IMR-90 (cell line): ENCODE measurements at regions not wholly inside any gene's neighbourhood (a gene's known extent, or its start where the extent isn't known, plus 50 kb on each side); places are given as distances from the start of the nearest gene placed in this dataset.

Experiments
- BHLHE40 ChIP-seq: fragments of 150-350 bp; IDR thresholded peaks from 2 replicates; pipeline ENCODE4 v1.6.1; 2016; ENCODE audit warnings: mild to moderate bottlenecking, low read depth, low read length
- CTCF ChIP-seq: conservative IDR thresholded peaks from 2 replicates; pipeline ENCODE4 v1.5.1; 2012; ENCODE audit warnings: mild to moderate bottlenecking, low read depth, low read length, improper control_type of control experiment
- MAFK ChIP-seq: IDR thresholded peaks from 2 replicates; pipeline ENCODE4 v1.6.1; 2012; ENCODE audit warnings: low read depth, low read length, improper control_type of control experiment
- POLR2A ChIP-seq: IDR thresholded peaks from 2 replicates; pipeline ENCODE4 v1.6.1; 2012; ENCODE audit warnings: mild to moderate bottlenecking, low read depth, low read length
- SMC3 ChIP-seq: fragments of 150-350 bp; IDR thresholded peaks from 2 replicates; pipeline ENCODE4 v1.6.1; 2016; ENCODE audit warnings: low read depth, mild to moderate bottlenecking, antibody characterized with exemption, low read length, moderate library complexity
- USF2 ChIP-seq: fragments of 150-350 bp; IDR thresholded peaks from 2 replicates; pipeline ENCODE4 v1.6.1; 2017; ENCODE audit warnings: mild to moderate bottlenecking, antibody characterized with exemption, low read length, low read depth

DNA sequence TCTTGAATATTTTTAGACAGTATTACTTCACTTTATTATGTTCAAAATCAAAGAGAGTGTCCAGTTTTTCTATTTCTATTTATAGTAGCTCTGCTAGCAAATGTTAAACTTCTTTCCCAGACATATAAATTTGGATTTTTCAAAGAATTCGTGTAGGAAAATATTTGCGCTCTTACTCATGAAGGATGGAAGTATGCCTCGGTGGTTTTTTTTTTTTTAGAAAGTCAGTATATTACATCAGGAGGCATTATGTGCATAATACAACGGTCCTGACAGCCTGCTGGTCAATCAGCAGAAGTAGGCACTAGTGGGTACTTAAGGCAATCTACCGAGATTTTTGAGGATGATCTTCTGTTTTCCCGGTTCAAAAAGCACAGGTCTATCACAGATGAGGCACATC lies 249.3 kb downstream of the TBX18 start:
- TF ChIP-seq CTCF (no peak), POLR2A (no peak), MAFK (no peak), USF2 (no peak), BHLHE40 (no peak), SMC3 (no peak)
